Esophagus squamous epithelium (tissue), 4 donors: ENCODE measurements at regions not wholly inside any gene's neighbourhood (a gene's known extent, or its start where the extent isn't known, plus 50 kb on each side); places are given as distances from the start of the nearest gene placed in this dataset.

ENCODE experiments used
- CTCF ChIP-seq, 6 experiments: fragments of 450-650 bp in 4 of 6; fragments of 200-600 bp in 2 of 6; sonication (generic) in 2 of 6; IDR thresholded peaks; one replicate each; pipeline ENCODE4 v1.5.1; 2016 to 2019; ENCODE audit warnings: antibody characterized with exemption in 6 of 6, mild to moderate bottlenecking in 4 of 6, moderate library complexity in 4 of 6
- POLR2A ChIP-seq, 4 donors: fragments of 450-650 bp; IDR thresholded peaks; one replicate each; pipeline ENCODE4 v1.6.1; 2017; ENCODE audit warnings: antibody characterized with exemption in 4 of 4, mild to moderate bottlenecking in 4 of 4, moderate library complexity in 3 of 4

GRCh38 chr1:14440166-14440565 lies 158.3 kb upstream of the KAZN start:
- no peak for TF ChIP-seq CTCF (IDR thresholded peaks at IDR 0.05)
- no peak for TF ChIP-seq POLR2A (IDR thresholded peaks at IDR 0.05)
